DMS153 (cell line): ENCODE measurements at regions not wholly inside any gene's neighbourhood (a gene's known extent, or its start where the extent isn't known, plus 50 kb on each side); places are given as distances from the start of the nearest gene placed in this dataset.

Source experiments
- DNase-seq: peaks from one replicate; lab custom pipeline; 2025; lab: John Stamatoyannopoulos, UW

DNA sequence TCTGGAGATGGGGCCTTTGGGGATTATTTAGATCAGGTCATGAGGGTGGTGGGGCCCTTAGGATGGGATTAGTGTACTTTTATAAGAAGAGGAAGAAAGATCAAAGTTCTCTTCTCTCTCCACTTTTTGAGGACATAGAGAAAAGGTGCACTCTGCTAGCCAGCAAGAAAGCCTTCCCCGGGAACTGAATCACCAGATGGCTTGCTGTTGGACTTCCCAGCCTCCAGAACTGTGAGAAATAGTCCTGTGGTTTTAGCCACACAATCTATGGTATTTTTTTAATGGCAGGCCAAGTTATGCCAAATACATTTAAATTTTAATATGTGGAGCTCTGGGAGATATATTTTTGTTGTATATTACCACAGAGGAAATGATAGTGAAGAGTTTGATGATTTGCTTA lies 385.8 kb downstream of the KLF12 start:
- no peak for DNase-seq

DNA sequence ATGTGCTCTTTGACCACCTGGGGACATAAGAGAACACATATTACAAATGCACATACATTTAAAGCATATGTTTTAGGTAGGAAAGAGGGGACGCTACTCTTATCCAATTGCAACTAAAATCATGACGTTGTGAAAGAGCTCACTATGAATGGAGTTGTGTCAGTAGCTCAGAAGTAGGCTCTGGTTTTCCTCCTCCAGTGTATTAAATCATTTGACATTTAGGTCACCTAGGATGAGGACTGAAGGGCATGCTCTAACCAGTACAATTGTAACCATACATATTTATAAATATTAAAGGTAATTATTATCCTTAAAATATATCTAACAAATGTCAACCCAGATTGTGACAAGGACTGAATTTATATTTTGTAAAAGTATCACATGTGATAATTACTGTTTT lies 389.0 kb downstream of the KLF12 start:
- DNase-seq: no peak

DNA sequence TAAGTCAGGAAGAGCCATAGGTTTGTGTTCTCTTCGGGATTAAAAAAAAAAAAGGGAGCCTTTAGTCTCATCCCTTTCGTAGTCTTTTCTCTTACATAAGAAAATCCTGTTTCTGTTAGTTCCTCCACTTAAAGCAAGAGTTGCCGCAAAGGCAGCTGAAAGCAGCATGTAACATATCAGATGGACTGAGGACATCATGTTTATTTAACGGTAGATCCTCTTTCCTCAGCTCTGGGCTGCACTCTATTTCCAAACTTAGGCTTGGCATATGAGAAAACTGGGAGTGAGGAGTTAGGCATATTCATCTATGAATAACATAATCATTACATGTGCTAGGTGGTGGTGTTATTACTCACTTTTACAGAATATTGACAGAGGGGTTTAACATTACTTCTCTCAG lies 391.2 kb downstream of the KLF12 start:
- no peak for DNase-seq

DNA sequence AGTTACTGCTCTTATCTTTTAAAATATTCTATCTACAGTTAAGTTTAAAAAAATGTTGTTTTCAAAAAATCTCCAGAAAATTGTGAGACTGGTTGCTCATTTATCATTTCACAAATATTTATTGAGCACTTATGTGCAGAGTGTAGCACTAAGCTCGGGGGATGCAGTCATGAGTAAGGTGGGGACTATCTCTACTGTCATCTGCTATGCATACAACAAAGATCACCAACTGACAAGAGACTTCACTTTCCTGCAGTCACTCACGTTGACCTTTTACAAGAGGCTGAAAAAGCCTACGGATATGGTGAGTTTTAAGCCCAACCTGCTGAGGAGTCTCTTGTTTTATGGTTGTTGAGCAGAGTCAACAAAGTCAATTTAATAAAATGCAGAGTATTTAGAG lies 392.5 kb downstream of the KLF12 start:
- DNase-seq: no peak

DNA sequence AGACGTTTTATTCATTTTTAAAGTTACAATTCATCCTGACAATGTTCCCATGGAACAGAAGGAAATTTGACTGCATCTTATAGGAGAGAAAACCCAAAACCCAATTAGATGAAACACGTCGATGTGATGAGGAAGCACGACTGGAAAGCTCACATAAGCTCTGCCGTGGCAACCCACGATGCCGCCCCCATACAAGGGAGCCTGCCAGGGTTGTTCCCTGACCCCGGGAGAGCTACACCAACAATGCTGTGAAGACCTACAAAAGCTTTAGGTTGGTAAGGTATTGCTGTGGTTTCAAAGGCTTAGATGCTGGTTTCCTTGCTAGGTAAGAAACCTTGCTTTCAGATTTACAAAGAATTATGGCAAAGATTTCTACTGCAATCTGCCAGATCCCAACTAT lies 393.1 kb downstream of the KLF12 start:
- no peak for DNase-seq

DNA sequence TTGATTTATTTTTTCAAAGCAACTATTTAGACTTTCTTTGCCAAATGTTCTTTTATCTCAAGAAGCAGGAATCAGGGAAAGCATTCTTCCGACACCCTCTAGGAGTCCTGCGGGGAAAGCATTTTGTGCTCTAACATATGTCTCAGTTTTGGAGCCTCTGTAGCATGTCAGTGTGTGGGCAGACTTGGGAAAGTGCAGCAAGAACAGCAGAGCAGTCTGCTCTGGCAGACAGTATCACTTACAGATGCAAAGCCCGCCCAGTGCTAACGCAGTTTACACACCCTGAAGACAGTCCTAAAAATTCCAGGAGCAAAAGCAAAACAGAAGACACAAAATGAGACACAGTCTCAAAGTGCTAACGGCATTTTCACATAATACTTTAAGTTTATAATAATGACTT lies 393.5 kb downstream of the KLF12 start:
- no peak for DNase-seq

DNA sequence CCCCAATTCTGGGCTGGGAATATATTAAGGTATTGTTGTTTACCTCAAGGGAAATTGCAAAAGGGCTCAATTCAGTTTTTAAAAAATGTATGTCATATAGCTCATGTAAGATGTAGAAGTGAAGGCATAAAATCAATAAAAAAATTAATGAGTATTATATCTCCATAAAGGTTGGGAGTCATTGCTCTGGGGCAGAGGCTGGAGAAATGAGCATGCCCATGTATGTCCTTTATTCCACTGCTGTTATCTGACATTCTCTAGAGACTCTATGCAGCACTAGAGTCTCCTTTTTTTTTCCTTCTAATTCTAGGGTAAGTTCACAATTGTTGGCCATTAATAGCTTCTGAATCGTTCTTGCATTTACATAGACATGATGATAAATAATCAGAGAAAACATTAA lies 394.8 kb downstream of the KLF12 start:
- DNase-seq: no peak

DNA sequence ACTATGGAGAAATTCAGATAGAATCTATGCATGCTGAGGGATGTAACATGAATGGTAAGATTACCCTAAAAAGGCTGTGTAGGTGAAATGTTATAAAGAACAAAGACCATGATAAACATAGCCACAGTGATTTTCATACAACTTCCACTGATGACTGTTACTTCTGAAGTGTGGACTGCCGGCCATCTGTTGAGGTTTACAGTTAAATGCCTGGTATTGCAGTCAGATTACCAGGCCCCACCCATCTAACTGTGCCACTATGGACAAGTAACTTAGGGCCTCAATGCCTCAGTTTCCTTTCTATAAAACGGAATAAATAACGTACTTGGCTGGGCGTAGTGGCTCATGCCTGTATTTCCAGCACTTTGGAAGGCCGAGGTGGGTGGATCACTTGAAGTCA lies 395.6 kb downstream of the KLF12 start:
- DNase-seq: no peak

DNA sequence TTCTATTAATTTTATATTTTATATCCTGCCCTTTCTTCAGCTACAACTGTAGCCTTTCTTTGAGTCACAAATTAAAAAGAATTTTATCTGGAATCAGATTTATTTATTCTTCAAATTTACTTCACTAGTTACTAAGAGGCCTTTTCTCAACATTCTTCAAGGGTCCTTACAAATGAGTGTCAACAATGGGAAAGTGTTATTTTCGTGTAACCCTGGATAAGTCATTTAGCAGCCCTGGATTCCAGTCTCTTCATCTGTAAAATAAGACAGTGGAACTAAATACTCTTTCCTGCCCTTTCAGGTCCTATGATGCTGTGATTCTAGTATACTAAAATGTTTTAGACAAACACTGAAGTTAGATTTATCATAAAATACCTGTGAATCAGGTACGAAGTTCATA lies 397.0 kb downstream of the KLF12 start:
- no peak for DNase-seq

DNA sequence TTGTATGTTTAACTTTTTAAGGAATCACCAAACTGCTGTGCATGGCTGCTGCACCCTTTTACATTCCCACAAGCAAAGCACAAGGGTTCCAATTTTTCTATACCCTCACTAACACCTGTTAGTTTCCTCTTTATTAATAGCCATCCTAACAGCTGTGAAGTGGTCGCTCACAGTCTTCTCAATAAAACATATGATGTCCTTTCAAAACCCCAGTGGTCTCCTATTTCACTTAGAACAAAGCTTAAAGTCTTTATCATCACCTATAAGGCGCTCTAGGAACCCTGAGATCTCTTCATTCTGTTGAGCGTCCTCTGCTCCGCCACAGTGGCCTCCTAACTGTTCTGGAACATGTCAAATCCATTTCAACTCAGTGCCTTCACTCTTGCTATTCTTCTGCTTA lies 400.5 kb downstream of the KLF12 start:
- DNase-seq: no peak

DNA sequence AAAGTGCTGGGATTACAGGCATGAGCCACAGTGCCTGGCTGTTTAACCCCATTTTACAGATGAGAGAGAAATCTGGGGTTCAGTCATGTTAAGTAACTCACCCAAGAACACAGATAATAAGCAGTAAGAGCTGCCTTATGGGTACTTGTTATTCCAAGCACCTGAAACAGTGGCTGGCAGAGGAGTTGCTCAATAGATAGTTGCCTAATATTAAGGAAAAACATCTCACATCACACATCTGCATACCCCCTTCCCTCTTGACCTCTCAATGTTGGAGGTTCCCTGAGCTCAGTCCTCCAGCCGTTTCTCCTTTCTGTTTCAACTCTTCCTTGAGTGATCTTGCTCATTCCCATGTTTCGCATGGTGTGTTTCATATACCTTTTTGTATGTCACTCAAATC lies 401.9 kb downstream of the KLF12 start:
- DNase-seq: no peak

DNA sequence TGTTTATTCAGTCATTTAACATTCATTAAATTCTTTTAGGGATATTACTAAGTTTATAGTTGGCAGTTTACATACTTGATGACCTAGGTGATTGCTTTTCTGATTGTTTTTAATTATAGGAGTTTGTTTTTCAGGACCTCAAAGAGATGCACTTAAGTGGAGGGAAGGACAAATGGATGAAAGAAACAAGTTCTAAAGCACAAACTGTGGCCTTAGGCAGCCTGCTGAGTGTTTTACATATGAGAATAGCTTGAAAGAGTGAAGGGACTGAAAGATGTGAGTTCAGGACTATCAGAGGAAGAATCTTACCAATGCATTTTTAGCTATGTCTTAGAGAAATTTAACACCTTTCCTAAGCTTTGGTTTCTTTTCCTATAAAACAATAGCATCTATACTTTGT lies 402.6 kb downstream of the KLF12 start:
- DNase-seq: no peak

DNA sequence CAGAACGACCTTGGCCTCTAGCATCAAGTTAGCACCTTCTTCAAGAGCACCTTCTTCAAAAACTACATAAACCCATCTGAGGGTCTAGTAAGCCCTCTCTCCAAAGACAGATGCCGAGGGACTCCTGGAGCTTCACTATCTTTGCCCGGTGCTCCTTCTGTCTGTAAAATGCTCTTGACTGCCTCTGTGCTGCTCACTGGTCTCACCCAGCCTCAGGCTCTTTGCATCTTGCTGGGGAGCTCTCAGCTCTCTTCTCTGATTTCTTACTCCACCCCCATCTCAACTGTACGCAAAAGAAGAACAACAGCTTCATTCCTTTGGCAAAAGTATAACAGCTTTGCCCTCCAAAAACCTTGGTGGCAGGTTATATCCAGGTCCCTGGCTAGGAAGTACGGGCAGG lies 404.2 kb downstream of the KLF12 start:
- DNase-seq: no peak

DNA sequence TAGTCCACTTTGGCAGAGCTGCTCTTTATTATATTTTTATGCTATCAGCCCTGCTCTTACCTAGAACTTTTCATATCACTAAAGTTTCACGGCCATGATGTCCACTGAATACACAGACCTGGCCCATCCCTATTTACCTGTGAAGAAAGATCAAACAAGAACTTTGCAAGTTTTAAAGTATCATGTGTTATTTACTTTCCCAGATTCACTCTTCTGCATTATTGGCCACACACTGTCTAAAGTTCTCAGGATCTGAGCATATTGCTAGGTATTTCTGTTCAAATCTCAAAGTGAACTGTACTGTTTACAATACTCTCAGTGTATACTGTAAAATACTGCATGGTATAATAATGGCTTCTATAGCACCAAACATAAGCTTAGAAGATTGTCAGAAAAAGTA lies 405.2 kb downstream of the KLF12 start:
- no peak for DNase-seq

DNA sequence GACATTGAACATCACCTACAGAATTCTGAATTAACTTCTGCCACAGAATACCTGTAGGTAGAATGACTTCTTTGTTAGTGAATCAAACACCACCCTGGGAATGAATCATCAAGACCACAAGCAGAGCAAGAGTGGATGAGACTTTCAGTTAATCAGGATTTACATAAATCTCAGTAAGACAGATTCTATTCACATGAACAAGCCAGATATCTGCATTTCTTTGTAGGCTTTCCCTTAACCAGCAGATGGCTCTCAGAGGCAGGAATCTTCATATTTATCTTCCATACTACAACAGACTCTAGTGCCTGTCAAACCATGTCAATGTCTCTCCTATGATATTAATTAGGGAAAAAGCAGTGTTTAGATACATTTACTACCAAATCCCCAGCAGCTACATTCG lies 412.1 kb downstream of the KLF12 start:
- DNase-seq: no peak

DNA sequence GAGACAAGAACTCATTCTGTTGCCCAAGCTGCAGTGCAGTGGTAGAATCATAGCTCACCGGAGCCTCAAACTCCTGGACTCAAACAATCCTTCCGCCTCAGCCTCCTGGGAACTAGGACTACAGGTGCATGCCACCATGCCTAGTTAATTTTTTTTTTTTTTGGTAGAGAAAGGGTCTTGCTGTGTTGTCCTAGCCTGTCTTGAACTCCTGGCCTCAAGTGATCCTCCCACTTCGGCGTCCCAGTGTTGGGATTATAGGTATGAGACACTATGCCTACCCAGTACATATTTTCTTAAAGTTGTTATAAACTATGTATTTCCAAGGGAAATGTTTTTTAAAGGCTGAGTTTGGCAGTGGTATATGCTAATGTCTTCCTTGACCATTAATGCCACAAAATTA lies 412.6 kb downstream of the KLF12 start:
- no peak for DNase-seq

DNA sequence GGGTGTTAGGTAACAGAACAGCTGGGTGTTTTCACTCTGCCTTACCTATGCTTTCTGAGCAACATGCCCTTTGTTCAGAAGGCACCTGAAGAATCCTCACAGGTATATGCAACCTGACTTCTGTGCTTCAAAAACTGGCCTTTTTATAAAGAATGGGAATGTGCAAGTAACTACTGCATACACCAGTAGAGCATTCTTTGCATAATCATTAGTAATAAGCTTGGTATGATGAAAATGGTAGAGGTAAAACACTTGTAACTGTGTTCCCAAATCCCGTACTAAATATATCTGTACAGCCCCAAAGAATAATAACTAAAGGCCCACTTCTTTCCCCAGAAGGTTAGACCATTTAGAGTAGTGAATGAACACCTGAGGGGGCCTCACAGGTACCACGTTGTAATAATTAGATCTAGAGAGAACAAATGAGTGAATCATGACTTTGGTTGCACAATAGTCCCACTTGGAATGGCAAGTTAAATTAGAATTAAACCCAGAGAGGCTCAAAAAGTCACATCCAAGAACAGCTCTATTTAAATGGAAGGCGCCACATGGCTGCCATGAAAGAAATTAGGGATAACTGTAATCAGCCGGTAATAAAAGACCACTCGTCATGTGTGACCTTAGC lies 413.9 kb downstream of the KLF12 start:
- no peak for DNase-seq

DNA sequence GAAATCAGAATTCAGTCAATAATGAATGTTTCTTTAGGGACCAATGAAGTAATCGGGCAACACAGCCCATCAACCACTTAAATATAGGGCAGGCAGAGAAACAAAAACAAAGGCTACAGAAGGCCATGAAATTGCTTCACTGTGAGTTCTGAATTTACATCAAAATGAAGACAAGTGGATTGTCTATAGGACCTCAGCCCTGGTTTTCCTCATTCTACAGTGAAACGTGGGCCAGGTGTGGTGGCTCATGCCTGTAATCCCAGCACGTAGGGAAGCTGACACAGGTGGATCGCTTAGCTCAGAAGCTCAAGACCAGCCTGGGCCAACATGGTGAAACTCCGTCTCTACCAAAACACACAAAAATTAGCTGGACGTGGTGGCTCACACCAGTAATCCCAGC lies 416.0 kb downstream of the KLF12 start:
- DNase-seq: no peak

DNA sequence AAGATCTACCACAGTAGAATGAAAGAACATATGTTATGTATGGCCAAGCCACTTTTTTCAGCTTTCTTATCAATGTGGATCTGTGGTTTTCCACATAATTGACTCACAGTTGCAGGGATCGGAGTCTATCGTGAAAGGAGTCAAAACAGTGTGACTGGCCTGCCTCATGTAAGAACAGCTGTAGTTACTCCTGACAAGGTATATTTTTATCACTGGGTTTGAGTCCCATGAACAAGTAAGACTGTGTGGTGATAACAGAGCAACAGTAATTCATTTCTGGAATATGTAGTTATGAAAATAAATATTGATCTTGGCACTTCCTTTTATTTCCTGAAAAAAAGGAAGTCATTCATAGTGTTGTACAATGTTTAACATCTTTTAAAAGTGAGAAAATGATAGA lies 416.6 kb downstream of the KLF12 start:
- DNase-seq: no peak

DNA sequence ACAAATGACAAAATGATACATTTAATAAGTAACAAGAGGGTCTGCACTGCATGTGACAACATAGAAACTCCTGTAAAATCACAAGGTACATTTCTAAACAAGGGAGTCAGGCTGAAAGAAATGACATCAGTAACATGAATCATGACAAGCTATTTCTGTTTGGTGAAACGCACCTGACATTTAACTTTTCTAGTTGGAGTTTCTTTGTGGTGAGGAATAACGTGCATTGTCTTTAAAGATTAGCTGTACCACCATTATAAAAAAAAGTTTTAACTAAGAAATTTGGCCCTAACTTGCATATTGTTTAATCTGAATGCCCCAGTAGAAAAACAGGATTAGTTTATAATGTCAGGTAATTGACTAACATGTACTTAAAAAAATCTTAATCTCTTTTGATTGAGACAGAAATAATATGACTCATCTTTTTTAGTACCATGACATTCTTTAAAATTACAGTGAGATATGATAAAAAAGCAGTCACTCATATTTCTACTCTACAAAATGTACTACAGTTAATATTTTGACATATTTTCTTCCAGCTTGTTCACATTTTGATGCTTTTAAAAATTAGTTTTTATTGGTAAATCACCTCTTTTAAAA lies 418.2 kb downstream of the KLF12 start:
- DNase-seq: no peak

DNA sequence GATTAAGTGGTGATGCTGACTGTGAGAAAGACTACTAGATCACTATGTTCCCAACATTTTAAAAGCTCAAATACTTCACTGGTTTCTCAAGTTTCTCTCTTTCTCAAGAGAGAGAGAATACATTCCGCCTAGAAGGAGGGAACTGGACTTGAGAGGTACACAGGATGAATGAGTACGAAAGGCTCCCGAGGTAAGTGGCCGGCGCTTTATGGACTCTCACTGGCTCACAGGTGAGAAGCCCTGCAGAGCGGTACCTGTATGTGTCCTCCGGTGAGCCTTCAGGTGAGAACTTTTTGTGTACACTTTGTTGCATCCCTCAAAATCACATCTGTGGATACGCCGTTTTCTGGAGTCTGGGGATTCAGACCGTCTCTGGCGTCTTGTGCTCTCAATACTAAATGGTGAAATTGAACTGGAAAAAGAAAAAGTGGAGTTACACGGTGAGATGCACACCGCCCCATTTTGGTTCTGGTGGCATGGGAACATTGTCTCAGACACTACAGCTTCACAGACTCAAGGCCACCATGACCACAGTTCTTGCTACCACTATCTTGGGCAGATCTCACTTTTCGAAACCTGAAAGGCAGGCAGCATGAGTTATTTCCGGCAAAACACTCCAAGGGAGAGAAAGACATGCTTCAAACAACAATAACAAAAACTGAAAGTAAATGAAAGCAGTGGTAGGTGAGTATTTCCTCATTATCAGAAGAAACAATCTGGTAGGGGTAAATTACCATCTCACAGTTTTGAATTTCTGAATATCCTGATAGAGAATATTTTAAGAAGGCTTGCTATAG lies 418.9 kb downstream of the KLF12 start:
- no peak for DNase-seq

DNA sequence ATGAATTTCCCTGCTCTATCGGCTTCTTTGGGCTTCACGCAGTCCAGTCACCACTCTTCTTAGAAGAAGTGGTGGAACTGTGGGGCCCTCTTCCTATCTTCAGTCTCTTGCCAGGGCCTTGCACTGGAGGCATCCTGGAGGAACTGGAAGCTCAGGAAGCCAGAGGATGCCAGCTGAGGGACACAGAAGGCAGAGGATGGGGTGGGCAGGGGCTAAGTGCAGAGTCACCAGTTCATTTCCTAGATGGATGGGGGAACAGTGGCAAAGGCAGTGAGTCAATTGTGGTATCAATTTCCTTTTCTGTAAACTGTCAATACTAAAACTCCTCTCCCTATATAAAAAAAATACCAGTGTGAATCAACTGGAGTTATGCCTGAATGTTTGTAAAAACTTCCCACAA lies 419.7 kb downstream of the KLF12 start:
- no peak for DNase-seq

DNA sequence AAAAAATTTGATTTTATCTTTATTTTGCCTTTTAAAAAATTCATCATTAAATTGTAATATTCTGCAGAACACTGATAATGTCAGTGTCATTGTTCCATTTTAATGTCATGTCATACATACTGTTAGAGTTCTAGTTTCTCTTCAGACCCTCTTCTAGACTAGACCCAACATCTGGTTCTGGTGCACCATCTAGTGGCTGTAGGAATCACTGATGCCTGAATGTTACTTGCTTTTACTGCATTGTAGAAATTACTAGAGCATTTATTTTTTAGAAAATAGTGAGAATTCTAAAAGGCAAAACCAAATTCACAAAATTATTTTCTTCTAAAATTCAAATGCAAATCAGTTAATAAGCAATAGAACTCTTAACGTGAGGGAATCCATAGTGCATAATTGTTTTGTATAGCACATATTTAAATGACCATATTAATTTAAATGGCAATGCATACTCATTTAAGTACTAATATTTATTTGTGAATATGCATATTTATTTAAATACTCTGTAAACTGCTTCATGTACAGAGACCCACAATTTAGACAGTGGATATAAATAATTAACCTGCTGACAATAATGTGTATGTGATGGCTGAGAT lies 425.7 kb downstream of the KLF12 start:
- peak; percentile 73 for DNase-seq
